ENCODE measurements at regions not wholly inside any gene's neighbourhood (a gene's known extent, or its start where the extent isn't known, plus 50 kb on each side); places are given as distances from the start of the nearest gene placed in this dataset. TPM values are rescaled to one million over a fixed set of nuclear protein-coding genes. Genes with fewer than 3 reads are reported as not detected.

Small RNAs in the stretch of these regions (small RNA-seq; reads per million reads assigned to genes)
- gene RN7SL361P: not detected
